LNCaP clone FGC (cell line): ENCODE measurements at regions not wholly inside any gene's neighbourhood (a gene's known extent, or its start where the extent isn't known, plus 50 kb on each side); places are given as distances from the start of the nearest gene placed in this dataset.

Experiments used
- DNase-seq: peaks from one replicate; pipeline ENCODE4 v3.0.0-alpha.2; 2011; ENCODE audit warnings: low read depth
- H3K4me3 ChIP-seq: 2 replicates; pipeline ENCODE4 v1.5.1; 2011; ENCODE audit warnings: mild to moderate bottlenecking, low read depth, low read length, control low read depth
- CTCF ChIP-seq: IDR thresholded peaks from 2 replicates; pipeline ENCODE4 v1.5.1; 2012; ENCODE audit warnings: mild to moderate bottlenecking; ENCODE audit not compliant: control insufficient read depth, insufficient read depth; ENCODE audit errors: extremely low read depth

GRCh38 chr10:130817674-130818073 is 493.8 kb downstream of the TCERG1L start:
- no peak overlapping the region for H3K4me3 ChIP-seq
- no peak for DNase-seq
- TF ChIP-seq CTCF, result no peak

- no peak for DNase-seq
- no peak for TF ChIP-seq CTCF
- no peak overlapping the region for H3K4me3 ChIP-seq
Measured at GRCh38 chr10:130820880-130821482, 490.5 kb downstream of the TCERG1L start.

- H3K4me3 ChIP-seq, result no peak overlapping the region
- no peak for TF ChIP-seq CTCF
- DNase-seq, result no peak
Measured at GRCh38 chr10:130824230-130825014, 487.1 kb downstream of the TCERG1L start.

- H3K4me3 ChIP-seq, result no peak overlapping the region
- TF ChIP-seq CTCF, result no peak
- no peak for DNase-seq
Measured at GRCh38 chr10:130833596-130833995, 477.9 kb downstream of the TCERG1L start.

GRCh38 chr10:130834170-130834569 is 477.4 kb downstream of the TCERG1L start:
- TF ChIP-seq CTCF, result no peak
- no peak overlapping the region for H3K4me3 ChIP-seq
- DNase-seq, result no peak

- H3K4me3 ChIP-seq, result no peak overlapping the region
- TF ChIP-seq CTCF, result no peak
- DNase-seq, result no peak
Measured at GRCh38 chr10:130834573-130834972, 476.9 kb downstream of the TCERG1L start.
